Skin of body (tissue), 1 donor: ENCODE measurements at regions not wholly inside any gene's neighbourhood (a gene's known extent, or its start where the extent isn't known, plus 50 kb on each side); places are given as distances from the start of the nearest gene placed in this dataset.
A peak's percentile ranks its signal among the peaks of the same experiment; 100 is the strongest.
"Not testable (repeated sequence)": the region's sequence is repeated elsewhere in the genome, so short reads cannot be mapped to it uniquely, and the experiment has no call there.

Source experiments
- DNase-seq: peaks from one replicate; lab custom pipeline; 2025; lab: John Stamatoyannopoulos, UW

- no peak for DNase-seq
Observed at GRCh38 chr3:29181149-29181780, 99.6 kb upstream of the RBMS3 start.

- no peak for DNase-seq
Observed at GRCh38 chr3:29181872-29182271, 99.0 kb upstream of the RBMS3 start.

- DNase-seq: not testable (repeated sequence)
Observed at GRCh38 chr3:29182828-29183227, 98.0 kb upstream of the RBMS3 start.

- DNase-seq: no peak
Observed at GRCh38 chr3:29183346-29184087, 97.4 kb upstream of the RBMS3 start.

GRCh38 chr3:29185706-29186105, 95.2 kb upstream of the RBMS3 start:
- no peak for DNase-seq

- no peak for DNase-seq
Observed at GRCh38 chr3:29186131-29186599, 94.7 kb upstream of the RBMS3 start.

GRCh38 chr3:29186982-29187725, 93.7 kb upstream of the RBMS3 start:
- no peak for DNase-seq

- DNase-seq: no peak
Observed at GRCh38 chr3:29189328-29189727, 91.5 kb upstream of the RBMS3 start.

GRCh38 chr3:29194139-29194538, 86.7 kb upstream of the RBMS3 start:
- DNase-seq: no peak

GRCh38 chr3:29195056-29195455, 85.8 kb upstream of the RBMS3 start:
- DNase-seq: no peak

GRCh38 chr3:29201604-29202003, 79.3 kb upstream of the RBMS3 start:
- no peak for DNase-seq

- no peak for DNase-seq
Observed at GRCh38 chr3:29202378-29202777, 78.5 kb upstream of the RBMS3 start.

GRCh38 chr3:29203851-29204250, 77.0 kb upstream of the RBMS3 start:
- no peak for DNase-seq

GRCh38 chr3:29207427-29207826, 73.4 kb upstream of the RBMS3 start:
- no peak for DNase-seq

- DNase-seq: no peak
Observed at GRCh38 chr3:29212789-29213433, 68.0 kb upstream of the RBMS3 start.

GRCh38 chr3:29214009-29214658, 66.7 kb upstream of the RBMS3 start:
- DNase-seq: no peak

- DNase-seq: no peak
Observed at GRCh38 chr3:29215948-29216347, 64.9 kb upstream of the RBMS3 start.

GRCh38 chr3:29226706-29227105, 54.2 kb upstream of the RBMS3 start:
- DNase-seq: peak; percentile 23

- no peak for DNase-seq
Observed at GRCh38 chr3:29227307-29227706, 53.6 kb upstream of the RBMS3 start.
